ENCODE measurements at regions not wholly inside any gene's neighbourhood (a gene's known extent, or its start where the extent isn't known, plus 50 kb on each side); places are given as distances from the start of the nearest gene placed in this dataset.

GRCh38 chr18:34959989-34960388 is 81.2 kb upstream of the MAPRE2 start:
- TF ChIP-seq CTCF (IDR thresholded peaks at IDR 0.05; ENCODE audit: poor library complexity, severe bottlenecking) (no peak), EP300 (conservative IDR thresholded peaks at IDR 0.05; ENCODE audit: poor library complexity, severe bottlenecking) (no peak), EZH2 (IDR thresholded peaks at IDR 0.05; ENCODE audit: borderline replicate concordance, insufficient read depth, low read length, poor library complexity, severe bottlenecking) (no peak), TAF1 (IDR thresholded peaks at IDR 0.05; ENCODE audit: low read depth) (no peak), POLR2AphosphoS5 (IDR thresholded peaks at IDR 0.05) (no peak), REST (IDR thresholded peaks at IDR 0.05; ENCODE audit: borderline replicate concordance) (no peak)
